ENCODE measurements at regions not wholly inside any gene's neighbourhood (a gene's known extent, or its start where the extent isn't known, plus 50 kb on each side); places are given as distances from the start of the nearest gene placed in this dataset.

DNA sequence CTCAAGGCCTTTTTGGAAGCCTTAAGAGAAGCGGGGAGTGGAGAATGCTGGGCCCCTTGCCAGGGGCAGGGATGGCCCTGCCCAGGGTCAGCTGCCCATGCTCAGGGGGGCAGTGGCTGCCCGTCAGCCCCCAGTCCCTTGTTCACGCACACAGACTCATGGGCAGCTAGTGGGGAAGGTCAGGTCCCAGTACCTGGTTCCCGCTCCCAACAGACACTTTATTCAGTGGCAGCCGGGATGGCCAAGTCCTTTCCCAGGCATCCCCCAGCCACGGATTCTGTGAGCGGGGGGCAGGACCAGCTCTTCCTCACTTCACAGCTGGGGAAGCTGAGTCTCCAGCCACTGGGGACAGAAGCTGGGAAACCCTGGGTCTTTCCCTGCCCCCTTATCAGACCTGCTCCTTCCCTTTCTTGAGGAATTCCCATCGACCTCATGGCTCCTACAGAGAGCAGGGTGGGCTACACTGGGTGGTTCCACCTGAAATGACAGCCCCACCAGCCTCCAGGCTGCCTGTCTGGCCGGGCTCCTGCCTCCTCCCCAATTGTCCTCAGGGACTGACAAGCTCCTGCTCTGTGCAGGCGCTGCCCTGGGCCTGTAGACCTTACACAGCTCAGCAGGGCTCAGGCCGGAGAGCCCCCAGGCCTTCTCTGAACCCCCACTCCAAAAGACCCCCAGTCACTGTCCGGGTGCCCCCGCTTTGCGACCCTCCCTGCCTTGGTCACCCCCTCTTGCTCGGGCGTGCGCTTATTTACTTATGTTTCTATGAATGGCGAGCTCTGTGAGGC lies 61.0 kb upstream of the FGF3 start:
- TF ChIP-seq CTCF (IDR thresholded peaks at IDR 0.05) = no peak
- no peak for TF ChIP-seq POLR2A (IDR thresholded peaks at IDR 0.05)

Measured in ovary (tissue), 3 donors.